Fibroblast of peridontal ligament (primary cell): ENCODE measurements at regions not wholly inside any gene's neighbourhood (a gene's known extent, or its start where the extent isn't known, plus 50 kb on each side); places are given as distances from the start of the nearest gene placed in this dataset.
"Not testable (repeated sequence)": the region's sequence is repeated elsewhere in the genome, so short reads cannot be mapped to it uniquely, and the experiment has no call there.

Source experiments
- DNase-seq: peaks from one replicate; pipeline ENCODE4 v3.0.0-alpha.2; 2010; ENCODE audit errors: extremely low read depth

- no peak for DNase-seq
Measured at GRCh38 chr7:9204571-9204970, 771.2 kb downstream of the NXPH1 start.

GRCh38 chr7:9210114-9210513, 776.7 kb downstream of the NXPH1 start:
- no peak for DNase-seq

- DNase-seq = no peak
Measured at GRCh38 chr7:9217204-9217603, 783.8 kb downstream of the NXPH1 start.

DNA sequence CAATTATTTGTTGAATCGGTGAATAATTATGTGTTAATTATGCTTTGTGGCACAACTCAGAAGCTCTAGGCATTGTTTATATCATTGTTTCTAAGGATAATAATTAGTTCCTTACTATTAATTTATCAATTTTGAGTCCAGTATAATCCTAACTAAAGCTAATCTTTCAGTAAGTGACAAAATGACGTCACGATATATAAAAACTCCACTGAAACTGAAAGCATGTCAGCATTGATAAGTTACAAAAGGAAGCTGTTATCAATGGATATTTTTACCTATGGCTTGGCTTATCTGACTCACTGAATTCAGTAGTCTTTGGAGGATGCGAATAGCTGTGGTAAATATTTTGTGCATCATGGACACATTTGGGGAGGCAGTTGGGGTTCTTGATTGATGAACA, 793.1 kb downstream of the NXPH1 start:
- no peak for DNase-seq

DNA sequence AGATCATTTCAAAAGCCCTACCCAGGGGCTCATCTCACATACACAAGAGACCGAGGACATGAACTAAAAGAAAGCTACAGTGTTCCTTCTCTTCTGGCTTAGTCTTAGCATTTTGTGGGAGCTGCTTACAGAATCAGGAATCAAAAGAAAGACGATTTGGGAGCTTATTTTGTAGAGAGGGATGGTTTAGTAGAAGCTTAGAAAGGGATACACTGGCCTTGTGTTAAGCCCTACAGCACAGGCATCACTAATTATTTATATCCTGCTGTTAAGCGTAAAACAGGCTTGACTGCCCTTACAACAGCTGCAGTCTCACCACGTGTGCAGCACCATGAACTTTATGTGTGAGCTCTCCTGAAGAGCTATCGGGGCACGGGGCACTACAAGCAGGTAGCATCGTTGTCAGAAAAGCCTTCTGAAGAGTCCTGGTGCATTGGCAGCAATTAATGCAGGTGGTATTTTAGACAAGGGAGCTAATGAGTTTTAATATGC, 798.3 kb downstream of the NXPH1 start:
- no peak for DNase-seq

GRCh38 chr7:9240001-9240400, 806.6 kb downstream of the NXPH1 start:
- no peak for DNase-seq

GRCh38 chr7:9241826-9242225, 808.4 kb downstream of the NXPH1 start:
- DNase-seq = no peak

- DNase-seq = no peak
Measured at GRCh38 chr7:9242636-9243035, 809.2 kb downstream of the NXPH1 start.

DNA sequence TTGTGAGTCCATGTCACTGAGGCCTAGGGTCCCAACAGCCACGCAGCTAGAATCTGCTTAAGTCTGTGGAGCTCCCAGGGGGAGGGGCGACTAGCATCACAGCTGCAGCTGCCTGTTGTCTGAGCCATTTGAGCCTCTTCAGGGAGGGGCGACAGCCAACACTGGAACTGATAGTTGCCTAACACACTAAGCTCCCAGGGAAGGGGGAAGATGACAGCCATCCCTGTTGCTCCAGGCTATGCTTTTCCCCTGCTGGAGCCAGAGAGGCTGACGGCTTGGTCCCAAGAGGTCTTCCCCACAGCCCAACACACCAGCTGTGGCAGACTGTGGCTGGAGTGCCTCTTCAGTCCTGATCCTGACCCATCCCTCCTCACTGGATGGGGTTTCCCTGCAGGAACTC, 817.5 kb downstream of the NXPH1 start:
- no peak for DNase-seq

- no peak for DNase-seq
Measured at GRCh38 chr7:9264395-9264794, 831.0 kb downstream of the NXPH1 start.

DNA sequence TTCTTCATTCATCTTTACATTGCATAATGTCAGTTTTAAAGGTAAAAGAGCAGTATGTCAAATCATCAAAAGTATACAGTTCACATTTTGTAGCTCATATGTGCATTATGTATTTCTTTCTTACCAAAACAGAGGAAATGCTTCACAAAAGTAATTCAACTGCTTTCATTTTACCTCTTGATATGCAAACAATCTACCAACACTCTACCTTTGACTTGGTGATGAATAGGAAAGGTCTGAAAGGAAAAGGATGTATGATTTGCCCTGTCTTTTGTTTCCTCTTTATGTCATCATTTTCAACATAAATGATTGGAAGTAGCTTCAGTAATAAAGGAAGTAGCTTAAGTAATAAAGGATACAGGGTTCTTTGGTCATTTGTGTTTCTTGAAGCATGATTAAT, 846.7 kb downstream of the NXPH1 start:
- no peak for DNase-seq

GRCh38 chr7:9283246-9283645, 849.8 kb downstream of the NXPH1 start:
- DNase-seq = no peak

DNA sequence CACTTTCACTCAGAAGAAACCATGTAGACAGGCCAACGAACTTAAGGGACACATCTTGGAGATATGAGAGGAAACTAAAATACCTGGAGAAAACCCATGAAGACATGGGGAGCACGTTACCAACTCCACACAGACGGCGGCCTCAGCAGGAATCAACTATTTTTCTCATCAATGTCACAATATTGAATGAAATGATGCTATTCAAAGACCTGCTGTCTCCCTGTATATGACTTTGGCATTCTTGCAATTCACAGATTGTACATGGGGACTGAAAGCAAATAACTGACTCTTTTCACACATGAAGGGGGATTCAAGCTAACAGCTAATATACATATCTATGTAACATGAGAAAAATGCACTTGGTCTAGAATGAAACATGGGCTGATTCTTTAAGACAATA, 869.0 kb downstream of the NXPH1 start:
- no peak for DNase-seq

DNA sequence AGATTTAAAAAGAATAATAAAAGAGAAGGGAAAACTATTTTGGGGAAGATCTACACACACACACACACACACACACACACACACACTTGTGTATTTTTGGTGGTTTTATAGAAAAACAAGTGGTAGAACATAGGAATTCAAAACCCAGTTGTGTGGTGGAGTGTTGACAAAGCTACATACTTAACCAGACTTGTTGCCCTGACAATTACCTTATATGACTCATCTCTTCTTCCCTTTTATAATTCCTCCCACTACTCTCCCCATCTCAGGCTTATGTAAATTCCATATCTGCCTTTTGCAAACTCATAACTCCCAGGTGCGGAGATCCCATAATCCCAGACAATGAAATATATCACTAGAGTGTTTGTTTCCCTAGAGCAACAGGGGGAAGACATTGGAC, 873.7 kb downstream of the NXPH1 start:
- DNase-seq = no peak

- no peak for DNase-seq
Measured at GRCh38 chr7:9324513-9324912, 891.1 kb downstream of the NXPH1 start.

DNA sequence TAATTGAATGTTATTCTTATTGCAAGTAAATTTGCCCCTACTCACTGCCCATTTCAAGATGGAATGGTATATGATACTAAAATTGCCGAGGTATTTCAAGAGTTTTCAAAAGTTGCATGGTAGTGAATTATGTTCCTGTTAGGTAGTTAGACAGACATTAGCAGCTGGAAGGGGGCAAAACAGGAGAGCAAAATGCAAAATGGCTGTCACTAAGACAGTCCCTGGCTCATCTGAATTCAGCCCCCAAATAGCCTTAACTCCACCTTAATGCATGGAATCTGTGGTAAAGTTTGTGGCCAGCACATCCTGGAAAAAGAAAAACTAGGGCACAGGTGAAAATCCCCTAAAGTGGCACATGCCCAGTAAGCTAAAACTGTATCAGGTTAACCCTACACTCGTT, 894.9 kb downstream of the NXPH1 start:
- no peak for DNase-seq

- DNase-seq = no peak
Measured at GRCh38 chr7:9349625-9350024, 916.2 kb downstream of the NXPH1 start.

DNA sequence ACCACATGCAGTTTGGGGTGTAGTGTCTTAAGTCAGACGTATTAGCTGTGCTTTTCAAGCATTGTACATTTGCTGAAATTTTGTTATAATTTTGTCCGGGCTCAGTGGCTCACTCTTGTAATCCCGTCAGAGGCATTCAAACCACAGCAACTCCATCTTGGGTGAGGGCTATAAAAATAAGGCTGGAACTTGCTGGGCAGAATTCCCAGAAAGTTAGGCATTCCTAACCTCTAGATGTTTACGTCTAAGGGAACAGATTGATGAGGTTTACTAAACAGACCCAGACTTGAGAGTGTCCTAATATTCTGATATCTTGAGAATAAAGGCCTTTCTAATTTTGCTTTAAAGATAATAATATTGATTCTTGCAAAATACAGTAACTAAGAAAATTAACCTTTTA, 957.8 kb downstream of the NXPH1 start:
- DNase-seq = no peak

DNA sequence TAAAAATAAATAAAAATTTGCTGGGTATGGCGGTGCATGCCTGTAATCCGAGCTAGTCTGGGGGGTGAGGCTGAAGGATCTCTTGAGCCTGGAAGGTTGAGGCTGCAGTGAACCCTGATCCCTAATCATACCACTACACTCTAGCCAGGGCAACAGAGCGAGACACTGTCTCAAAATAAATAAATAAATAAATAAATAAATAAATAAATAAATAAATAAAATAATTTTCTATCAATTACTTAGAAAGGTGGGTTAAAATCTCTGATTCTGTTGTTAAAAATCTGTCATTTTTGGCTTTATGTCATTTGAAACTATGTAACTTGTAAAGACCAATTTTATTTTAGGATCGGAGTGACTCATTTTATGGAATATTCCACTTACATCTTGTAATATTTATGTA, 958.6 kb downstream of the NXPH1 start:
- DNase-seq = no peak

- not testable (repeated sequence) for DNase-seq
Measured at GRCh38 chr7:9404386-9404785, 971.0 kb downstream of the NXPH1 start.

GRCh38 chr7:9407816-9408215, 974.4 kb downstream of the NXPH1 start:
- DNase-seq = no peak

DNA sequence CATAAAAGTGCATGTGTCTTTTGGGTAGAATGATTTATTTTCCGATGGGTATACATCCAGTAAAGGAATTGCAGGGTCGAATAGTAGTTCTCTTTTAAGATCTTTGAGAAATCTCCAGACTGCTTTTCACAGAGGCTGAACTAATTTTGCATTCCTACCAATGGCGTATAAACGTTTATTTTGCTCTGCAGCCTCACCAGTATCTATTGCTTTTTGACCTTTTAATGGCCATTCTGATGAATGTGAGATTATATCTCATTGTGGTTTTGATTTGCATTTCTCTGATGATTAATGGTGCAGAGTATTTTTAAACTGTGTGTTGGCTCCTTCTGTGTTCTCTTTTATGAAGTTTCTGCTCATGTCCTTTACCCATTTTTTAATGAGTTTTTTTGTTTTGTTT, 1020.1 kb downstream of the NXPH1 start:
- DNase-seq = no peak

DNA sequence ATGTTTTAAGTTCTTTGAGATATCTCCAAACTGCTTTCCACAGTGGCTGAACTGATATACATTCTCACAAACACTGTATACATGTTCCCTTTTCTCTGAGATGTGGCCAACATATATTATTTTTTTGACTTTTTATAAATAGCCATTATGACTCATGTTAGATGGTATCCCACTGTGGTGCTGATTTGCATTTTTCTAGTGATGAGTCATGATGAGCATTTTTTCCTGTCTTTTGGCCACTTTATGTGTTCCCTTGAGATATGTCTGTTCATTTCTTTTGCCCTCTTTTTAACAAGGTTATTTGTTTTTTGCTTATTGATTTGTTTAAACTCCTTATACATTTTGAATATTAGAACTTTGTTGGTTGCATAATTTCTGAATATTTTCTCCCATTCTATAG, 1055.1 kb downstream of the NXPH1 start:
- DNase-seq = peak; percentile 88

DNA sequence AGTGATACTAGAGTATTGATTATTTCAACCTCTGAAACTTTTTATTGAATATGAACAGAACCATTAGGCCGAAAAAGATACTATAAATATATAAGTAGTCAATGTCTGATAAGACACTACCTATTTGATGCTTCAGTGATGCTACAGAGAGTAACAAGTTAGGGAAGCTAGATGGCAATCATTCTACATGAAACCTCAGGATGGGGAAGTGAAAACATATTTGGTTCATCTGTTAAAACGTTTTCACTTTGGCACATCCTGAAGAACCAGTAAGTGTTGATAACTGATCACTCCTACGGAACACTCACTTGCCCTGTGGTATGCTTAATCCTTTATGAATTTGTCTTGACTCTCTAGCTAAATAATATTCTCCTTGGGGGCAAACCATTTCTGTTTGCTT, 1064.9 kb downstream of the NXPH1 start:
- DNase-seq = no peak

DNA sequence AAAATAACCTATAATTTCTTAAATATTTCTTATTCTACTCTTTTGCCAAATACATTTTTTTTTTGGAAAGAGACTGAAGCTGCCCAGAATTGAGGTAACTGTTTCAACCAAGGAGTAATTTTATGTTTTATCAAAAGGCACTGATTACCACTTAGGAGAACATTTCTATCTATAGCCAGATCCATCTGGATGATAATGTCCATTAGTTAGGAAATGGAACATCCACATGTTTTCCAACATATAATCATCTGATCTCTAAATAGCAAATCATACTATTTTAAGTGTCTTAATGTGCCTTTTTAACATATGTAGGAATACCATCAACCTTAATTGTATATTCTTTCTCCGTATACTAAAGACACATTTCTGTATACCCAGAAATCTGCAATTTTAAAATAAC, 1068.9 kb downstream of the NXPH1 start:
- DNase-seq = no peak
